Neuronal stem cell (in vitro differentiated cells): ENCODE measurements at regions not wholly inside any gene's neighbourhood (a gene's known extent, or its start where the extent isn't known, plus 50 kb on each side); places are given as distances from the start of the nearest gene placed in this dataset.

Experiments used
- DNase-seq: peaks from one replicate; pipeline ENCODE4 v3.0.0-alpha.2; 2013; ENCODE audit warnings: low spot score
- H2AFZ ChIP-seq: one replicate; pipeline ENCODE4 v1.6.1; 2013; ENCODE audit warnings: mild to moderate bottlenecking, low read length, inconsistent platforms
- H2AK5ac ChIP-seq: 2 replicates; pipeline ENCODE4 v1.6.1; 2013; ENCODE audit warnings: low read depth, mild to moderate bottlenecking, inconsistent platforms, low read length, moderate library complexity, mixed read lengths
- H2BK120ac ChIP-seq: 2 replicates; pipeline ENCODE4 v1.6.1; 2013; ENCODE audit warnings: low read depth, mild to moderate bottlenecking, inconsistent platforms, low read length, moderate library complexity, mixed read lengths
- H2BK12ac ChIP-seq: one replicate; pipeline ENCODE4 v1.6.1; 2013; ENCODE audit warnings: low read length, inconsistent platforms
- H2BK15ac ChIP-seq: 2 replicates; pipeline ENCODE4 v1.6.1; 2013; ENCODE audit warnings: mild to moderate bottlenecking, low read length, inconsistent platforms, mixed read lengths
- H2BK5ac ChIP-seq: one replicate; pipeline ENCODE4 v1.6.1; 2013; ENCODE audit warnings: inconsistent platforms, mild to moderate bottlenecking, low read length, moderate library complexity
- H3K14ac ChIP-seq: one replicate; pipeline ENCODE4 v1.6.1; 2013; ENCODE audit warnings: low read length, inconsistent platforms
- H3K18ac ChIP-seq: 2 replicates; pipeline ENCODE4 v1.6.1; 2013; ENCODE audit warnings: low read length, inconsistent platforms
- H3K23ac ChIP-seq: 2 replicates; pipeline ENCODE4 v1.6.1; 2013; ENCODE audit warnings: low read depth, mild to moderate bottlenecking, mixed read lengths, low read length, inconsistent platforms; ENCODE audit not compliant: poor library complexity
- H3K27ac ChIP-seq: replicated peaks from 3 replicates; pipeline ENCODE4 v1.5.1; 2013; ENCODE audit warnings: low read length, inconsistent platforms
- H3K27me3 ChIP-seq, 3 experiments: 2 replicates each; pipeline ENCODE4 v1.6.1; 2013; ENCODE audit warnings: low read length in 3 of 3, mild to moderate bottlenecking in 2 of 3, inconsistent platforms in 1 of 3, low read depth in 1 of 3, mixed read lengths in 1 of 3, moderate library complexity in 1 of 3; ENCODE audit not compliant: control insufficient read depth in 3 of 3, insufficient read depth in 3 of 3
- H3K36me3 ChIP-seq, 2 donors: replicated peaks in 1 of 2; 2 replicates each; pipeline ENCODE4 v1.6.1; 2013; ENCODE audit warnings: low read length in 2 of 2; ENCODE audit not compliant: control insufficient read depth in 2 of 2, insufficient read depth in 2 of 2
- H3K4ac ChIP-seq: 2 replicates; pipeline ENCODE4 v1.6.1; 2013; ENCODE audit warnings: inconsistent platforms, mild to moderate bottlenecking, low read length, moderate library complexity
- H3K4me1 ChIP-seq, 2 donors: 1 replicate in 1 of 2; 2 replicates in 1 of 2; pipeline ENCODE4 v1.6.1; 2013; ENCODE audit warnings: low read length in 2 of 2, low read depth in 1 of 2; ENCODE audit not compliant: control insufficient read depth in 2 of 2, insufficient read depth in 1 of 2
- H3K4me2 ChIP-seq: one replicate; pipeline ENCODE4 v1.6.1; 2013; ENCODE audit warnings: mild to moderate bottlenecking, low read length, inconsistent platforms; ENCODE audit not compliant: insufficient read depth, poor library complexity, severe bottlenecking
- H3K4me3 ChIP-seq, 2 donors: 2 replicates each; pipeline ENCODE4 v1.5.1; 2013; ENCODE audit warnings: low read length in 2 of 2, mild to moderate bottlenecking in 2 of 2, inconsistent platforms in 1 of 2, moderate library complexity in 1 of 2
- H3K79me1 ChIP-seq: one replicate; pipeline ENCODE4 v1.6.1; 2013; ENCODE audit warnings: low read depth, mild to moderate bottlenecking, inconsistent platforms, low read length, moderate library complexity
- H3K9ac ChIP-seq: one replicate; pipeline ENCODE4 v1.6.1; 2013; ENCODE audit warnings: mild to moderate bottlenecking, low read depth, low read length, inconsistent platforms; ENCODE audit not compliant: poor library complexity
- H3K9me3 ChIP-seq, 2 donors: replicated peaks in 1 of 2; 2 replicates each; pipeline versions ENCODE3 to v1.6.1; 2013; ENCODE audit warnings: low read length in 2 of 2, mild to moderate bottlenecking in 2 of 2, inconsistent platforms in 1 of 2, low read depth in 1 of 2, mixed read lengths in 1 of 2, moderate library complexity in 1 of 2; ENCODE audit not compliant: control insufficient read depth in 2 of 2, insufficient read depth in 1 of 2
- H4K8ac ChIP-seq: one replicate; pipeline ENCODE4 v1.6.1; 2013; ENCODE audit warnings: low read depth, mild to moderate bottlenecking, inconsistent platforms, low read length, moderate library complexity
- H4K91ac ChIP-seq: one replicate; pipeline ENCODE4 v1.6.1; 2013; ENCODE audit warnings: low read length, low read depth, mild to moderate bottlenecking, inconsistent platforms; ENCODE audit not compliant: poor library complexity
- WGBS, 2 donors: extraction: QIAGEN DNeasy Blood & Tissue Kit; methylation state at CpG; one replicate each; pipeline ENCODE4 v1.1.7; 2013; ENCODE audit warnings: missing lambda C conversion rate in 2 of 2, mixed read lengths in 1 of 2; ENCODE audit not compliant: insufficient read length in 2 of 2, insufficient replicate concordance in 1 of 2; ENCODE audit errors: extremely low coverage in 2 of 2; 5-methylcytosine and 5-hydroxymethylcytosine counted together

DNA sequence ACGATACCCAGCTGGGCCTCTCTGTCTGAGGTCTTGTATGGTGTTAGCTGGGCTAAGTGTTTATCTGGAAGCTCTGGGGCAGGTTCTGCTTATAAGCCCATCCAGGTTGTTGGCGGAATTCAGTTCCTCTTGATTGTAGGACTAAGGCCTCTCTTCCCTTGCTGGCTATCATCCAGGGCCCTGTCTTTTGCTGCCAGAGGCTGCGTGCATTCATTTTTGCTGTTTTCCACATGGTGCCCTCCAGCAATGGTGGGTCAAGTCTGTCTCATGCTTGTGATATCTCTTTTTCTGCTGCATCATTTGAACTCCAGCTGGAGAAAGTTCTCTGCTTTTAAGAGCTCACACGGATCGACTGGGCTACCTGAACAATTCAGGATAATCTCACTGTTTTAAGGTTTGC, 105.7 kb upstream of the ZNF618 start:
- H4K91ac ChIP-seq: no peak overlapping the region
- no CpG with 5 or more reads among the region's 5 CpGs for WGBS, 2 donors
- DNase-seq: no peak

GRCh38 chr9:113771199-113771598, 104.9 kb upstream of the ZNF618 start:
- Histone ChIP-seq H2BK5ac (no peak overlapping the region), H3K36me3 (no peaks in the 10 kb centered on the region), H4K91ac (no peak overlapping the region), H3K4me1 (peaks cover 0 to 2% of the 10 kb centered on the region in 2 donors), H3K27ac (no peak overlapping the region), H3K9me3 (no peaks in the 10 kb centered on the region), H3K9ac (no peak overlapping the region), H2BK12ac (no peak overlapping the region), H3K23ac (no peak overlapping the region), H2AFZ (no peak overlapping the region), H3K79me1 (no peaks in the 10 kb centered on the region), H2BK120ac (no peak overlapping the region), H4K8ac (no peak overlapping the region), H3K27me3 (peaks cover 0 to 7% (median 0%) of the 10 kb centered on the region in 3 experiments), H3K14ac (no peak overlapping the region), H3K4me2 (no peak overlapping the region), H3K4ac (no peak overlapping the region), H3K4me3 (no peak overlapping the region), H2AK5ac (no peak overlapping the region), H2BK15ac (no peak overlapping the region), H3K18ac (no peak overlapping the region)
- no peak for DNase-seq
- WGBS, 2 donors: no CpG with 5 or more reads among the region's 4 CpGs

More for the DNA sequence above, 105.7 kb upstream of the ZNF618 start:
- H3K27me3 ChIP-seq: peaks cover 0 to 6% (median 0%) of the 10 kb centered on the region in 3 experiments
- H3K9me3 ChIP-seq: no peaks in the 10 kb centered on the region
- no peak overlapping the region for H2AK5ac ChIP-seq
- no peak overlapping the region for H3K23ac ChIP-seq
- no peak overlapping the region for H2AFZ ChIP-seq
- H3K4ac ChIP-seq: no peak overlapping the region
- H3K4me3 ChIP-seq: no peak overlapping the region
- H3K9ac ChIP-seq: no peak overlapping the region
- no peaks in the 10 kb centered on the region for H3K79me1 ChIP-seq
- no peak overlapping the region for H2BK120ac ChIP-seq
- H3K14ac ChIP-seq: no peak overlapping the region
- no peak overlapping the region for H4K8ac ChIP-seq
- H2BK12ac ChIP-seq: no peak overlapping the region
- H3K4me2 ChIP-seq: no peak overlapping the region
- H2BK5ac ChIP-seq: no peak overlapping the region
- no peak overlapping the region for H3K27ac ChIP-seq
- no peak overlapping the region for H3K18ac ChIP-seq
- peaks cover 0 to 2% of the 10 kb centered on the region in 2 donors for H3K4me1 ChIP-seq
- no peaks in the 10 kb centered on the region for H3K36me3 ChIP-seq
- H2BK15ac ChIP-seq: no peak overlapping the region

DNA sequence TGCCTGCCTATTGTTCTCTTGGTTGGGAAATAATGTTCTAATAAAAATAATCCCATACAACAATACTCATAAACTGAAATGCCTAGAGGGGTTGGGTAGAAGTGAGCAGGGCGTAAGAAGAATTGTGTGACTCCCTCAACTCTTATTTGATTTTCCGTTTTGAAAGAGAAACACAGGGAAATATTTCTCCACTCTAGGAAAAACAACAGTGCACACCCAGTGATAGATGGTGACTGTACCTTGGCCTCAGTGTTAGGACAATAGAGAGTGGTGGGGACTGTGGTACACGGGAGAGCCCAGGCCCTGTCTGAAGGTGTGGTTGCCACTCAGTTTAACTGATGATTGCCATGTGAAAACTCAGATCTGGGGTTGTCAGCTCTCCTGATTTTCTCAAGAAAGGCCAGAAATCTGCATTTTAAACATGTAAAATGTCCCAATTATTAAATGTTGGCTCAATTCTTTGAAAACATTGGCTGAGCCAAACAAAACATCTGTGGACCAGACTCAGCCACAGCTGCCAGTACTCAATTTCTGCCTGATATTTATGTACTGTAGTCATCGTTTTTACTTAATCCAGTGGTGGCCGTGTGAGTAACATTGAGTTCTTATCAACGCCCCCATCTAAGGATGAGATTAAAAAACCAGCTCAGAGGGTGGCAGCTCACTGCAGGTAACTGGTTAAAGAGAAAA, 103.8 kb upstream of the ZNF618 start:
- Histone ChIP-seq H2BK5ac (no peak overlapping the region), H3K18ac (no peak overlapping the region), H3K4me3 (no peak overlapping the region), H3K4me2 (no peak overlapping the region), H3K9ac (no peak overlapping the region), H3K79me1 (no peaks in the 10 kb centered on the region), H2BK120ac (no peak overlapping the region), H3K9me3 (no peaks in the 10 kb centered on the region), H2BK15ac (no peak overlapping the region), H3K27ac (no peak overlapping the region), H2AFZ (no peak overlapping the region), H4K91ac (no peak overlapping the region), H3K36me3 (no peaks in the 10 kb centered on the region), H3K23ac (no peak overlapping the region), H2BK12ac (no peak overlapping the region), H3K27me3 (peaks cover 0 to 7% (median 0%) of the 10 kb centered on the region in 3 experiments), H4K8ac (no peak overlapping the region), H3K14ac (no peak overlapping the region), H3K4me1 (peaks cover 0 to 2% of the 10 kb centered on the region in 2 donors), H2AK5ac (no peak overlapping the region), H3K4ac (no peak overlapping the region)
- no peak for DNase-seq
- no CpG with 5 or more reads among the region's 6 CpGs for WGBS, 2 donors

GRCh38 chr9:113774963-113775362, 101.1 kb upstream of the ZNF618 start:
- Histone ChIP-seq H3K4me2 (no peak overlapping the region), H3K4me3 (peak overlapping the region in 1 of 2 donors; percentile 66), H2BK5ac (no peak overlapping the region), H3K27me3 (peaks cover 0 to 7% (median 0%) of the 10 kb centered on the region in 3 experiments), H3K36me3 (no peaks in the 10 kb centered on the region), H3K18ac (no peak overlapping the region), H3K4ac (no peak overlapping the region), H2AFZ (peak overlapping the region; percentile 11), H3K9me3 (no peaks in the 10 kb centered on the region), H3K79me1 (no peaks in the 10 kb centered on the region), H2AK5ac (no peak overlapping the region), H4K91ac (no peak overlapping the region), H2BK120ac (no peak overlapping the region), H2BK12ac (no peak overlapping the region), H3K9ac (no peak overlapping the region), H4K8ac (no peak overlapping the region), H3K27ac (no peak overlapping the region), H3K23ac (no peak overlapping the region), H3K14ac (no peak overlapping the region), H3K4me1 (peaks cover 0 to 2% of the 10 kb centered on the region in 2 donors), H2BK15ac (no peak overlapping the region)
- no peak for DNase-seq
- WGBS, 2 donors: no CpG with 5 or more reads among the region's 1 CpG
